GM21529 (cell line): ENCODE measurements at regions not wholly inside any gene's neighbourhood (a gene's known extent, or its start where the extent isn't known, plus 50 kb on each side); places are given as distances from the start of the nearest gene placed in this dataset.

ENCODE experiments used
- ATAC-seq: cut with Tn5 transposase; IDR thresholded peaks from one replicate; pipeline ENCODE4 v1.9.1; 2021; ENCODE audit not compliant: unreplicated experiment

DNA sequence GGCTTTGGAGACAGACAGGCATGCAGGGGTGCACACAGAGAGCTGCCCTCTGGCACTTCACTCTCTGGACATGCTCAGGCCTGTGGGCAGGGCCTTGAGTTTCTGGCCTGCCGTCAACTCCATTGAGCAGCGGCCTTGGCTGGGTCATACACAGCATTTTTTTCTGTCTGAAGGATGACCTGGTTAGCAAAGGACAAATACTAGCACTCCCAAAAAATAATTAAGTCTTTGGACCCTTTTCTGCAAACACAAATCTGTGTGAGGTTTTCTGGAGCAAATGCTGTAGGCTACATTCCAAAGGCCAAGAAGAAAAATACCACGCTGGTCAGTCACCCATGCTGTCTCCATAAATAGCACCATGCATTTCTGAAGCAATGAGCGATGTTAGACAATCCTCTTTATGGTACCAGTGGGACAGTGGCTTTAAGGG, 124.7 kb upstream of the CTAGE1 start:
- no peak for ATAC-seq

DNA sequence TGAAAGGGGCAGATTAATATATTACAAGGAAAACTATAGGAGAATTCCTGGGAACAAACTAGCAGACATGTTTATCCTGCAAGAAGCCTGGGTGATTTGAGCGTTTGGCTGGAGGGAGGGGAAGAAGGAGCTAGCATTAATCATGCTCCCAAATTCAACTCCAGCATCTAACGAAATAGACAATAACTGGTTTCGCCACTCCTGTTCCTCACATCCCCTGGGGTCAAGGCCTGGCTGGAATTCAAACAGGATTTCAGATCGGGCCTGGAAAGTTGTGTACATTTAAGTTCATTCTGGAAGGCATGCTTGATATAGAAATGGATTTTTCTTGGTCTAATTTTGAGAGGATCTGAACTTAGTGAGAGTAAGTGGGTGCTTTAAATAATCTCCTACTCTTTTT, 126.1 kb upstream of the CTAGE1 start:
- ATAC-seq, result no peak

DNA sequence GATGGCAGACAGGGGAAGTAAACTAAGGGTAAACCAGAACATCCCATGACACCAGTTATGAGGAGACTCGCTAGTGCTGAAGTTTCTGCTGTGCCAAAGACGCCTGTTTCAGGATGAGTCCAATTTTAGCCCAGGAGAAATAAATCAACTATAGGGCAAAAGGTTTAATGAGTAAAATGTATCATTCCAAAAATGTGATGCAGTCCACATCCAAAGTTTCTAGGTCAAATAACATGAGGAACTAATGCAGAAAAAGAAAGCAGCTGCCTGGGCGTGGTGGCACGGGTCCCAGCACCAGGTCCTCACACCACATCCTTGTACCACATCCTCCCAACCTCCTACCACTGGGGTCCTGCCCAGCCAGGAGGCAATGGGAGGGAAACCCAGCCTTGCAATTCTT, 126.9 kb upstream of the CTAGE1 start:
- ATAC-seq, result no peak

DNA sequence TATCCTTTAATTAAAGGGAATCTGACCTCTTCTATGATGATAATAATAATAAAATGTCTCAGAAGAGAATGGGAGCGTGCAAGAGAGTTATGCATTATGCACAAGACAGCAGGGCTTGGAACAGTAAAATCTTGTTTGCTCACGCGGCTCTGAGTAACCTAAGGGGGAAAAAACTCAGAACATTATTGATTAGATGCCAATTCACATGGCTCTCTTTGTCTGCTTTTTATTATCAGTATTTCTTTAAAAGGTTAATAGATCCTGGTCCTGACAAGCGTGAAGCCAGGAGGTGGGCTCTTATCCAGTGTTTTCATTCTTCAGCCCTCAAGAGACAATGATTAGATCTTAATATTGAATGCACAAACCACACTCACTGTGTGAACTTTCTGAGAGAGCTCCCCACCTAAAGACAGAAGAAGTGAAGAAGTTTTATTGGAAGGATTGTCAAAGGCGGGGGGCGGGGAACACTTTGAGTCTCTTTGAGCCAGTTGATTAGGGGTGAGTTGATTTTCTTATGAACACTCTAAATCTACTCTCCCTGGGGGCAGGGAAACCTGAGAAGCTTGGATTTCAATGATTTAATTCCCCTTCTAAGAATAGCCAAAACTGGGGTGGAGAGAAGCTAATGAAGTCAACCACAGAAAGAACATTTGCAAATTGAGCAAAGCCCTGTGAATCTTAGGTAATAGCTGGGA, 127.5 kb upstream of the CTAGE1 start:
- no peak for ATAC-seq

DNA sequence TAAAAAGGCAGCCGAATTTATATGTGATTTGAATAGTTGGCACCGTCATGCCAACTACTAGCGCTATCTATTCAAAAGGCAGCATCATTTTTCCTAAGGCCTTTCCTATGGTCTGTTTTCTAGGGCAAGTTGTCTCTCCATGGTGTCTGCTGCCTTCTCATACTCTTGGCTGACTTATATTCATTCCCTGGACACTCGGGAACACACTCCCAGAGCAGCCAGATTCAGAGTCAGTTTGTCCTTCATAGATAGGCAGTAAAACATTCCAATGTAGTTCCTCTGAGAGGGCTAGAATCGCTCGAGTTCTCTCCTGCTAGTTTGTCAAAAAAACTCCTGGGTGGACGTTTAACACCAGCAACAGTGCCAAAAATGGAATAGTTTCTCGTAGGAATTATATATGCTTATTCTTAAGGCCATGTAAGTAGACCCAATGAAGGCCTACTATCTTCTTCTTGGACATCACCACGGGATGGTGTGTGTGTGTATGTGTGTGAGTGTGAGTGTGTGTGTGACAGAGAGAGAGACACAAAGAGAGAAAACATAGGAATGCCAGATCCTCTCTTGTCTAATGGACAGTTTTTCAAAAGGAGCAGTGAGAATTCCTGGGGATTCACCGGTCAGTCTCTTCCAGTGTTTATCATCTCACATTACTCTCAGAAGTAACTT, 129.3 kb upstream of the CTAGE1 start:
- no peak for ATAC-seq

DNA sequence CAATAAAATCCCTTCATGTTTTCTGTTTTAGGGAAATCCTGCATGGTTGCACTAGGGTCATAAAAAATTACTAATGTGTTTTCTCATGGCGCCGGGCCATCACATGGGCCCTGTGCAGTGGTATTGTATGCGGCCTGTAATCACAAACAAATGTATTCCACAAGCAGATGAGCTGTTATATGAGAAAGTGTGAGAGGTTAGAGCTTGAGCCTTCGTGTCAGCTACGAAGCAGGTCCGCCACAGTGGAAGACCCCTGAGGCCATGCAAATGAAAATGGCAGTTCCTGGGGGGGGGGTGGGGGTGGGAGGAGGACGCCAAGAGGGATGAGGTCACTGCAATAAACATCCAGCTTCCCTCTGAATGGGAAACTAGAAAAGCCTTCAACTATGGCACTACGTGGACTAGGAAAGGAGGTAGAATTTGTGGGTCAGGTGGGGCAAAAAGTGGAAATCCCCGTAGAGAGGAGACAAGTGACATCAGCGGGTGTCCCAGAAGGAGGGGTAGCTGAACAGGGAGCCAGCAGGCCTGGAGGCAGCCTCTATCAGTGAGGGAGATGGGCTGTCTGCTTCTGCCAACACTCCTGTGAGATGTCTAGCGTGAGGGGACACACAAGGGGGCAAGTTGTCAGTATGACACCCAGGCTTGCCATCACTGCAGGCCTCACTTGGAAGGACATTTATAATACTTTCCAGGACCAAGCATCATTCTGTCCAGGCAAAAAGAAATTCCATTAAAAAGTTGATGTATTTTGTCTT, 130.3 kb upstream of the CTAGE1 start:
- no peak for ATAC-seq

DNA sequence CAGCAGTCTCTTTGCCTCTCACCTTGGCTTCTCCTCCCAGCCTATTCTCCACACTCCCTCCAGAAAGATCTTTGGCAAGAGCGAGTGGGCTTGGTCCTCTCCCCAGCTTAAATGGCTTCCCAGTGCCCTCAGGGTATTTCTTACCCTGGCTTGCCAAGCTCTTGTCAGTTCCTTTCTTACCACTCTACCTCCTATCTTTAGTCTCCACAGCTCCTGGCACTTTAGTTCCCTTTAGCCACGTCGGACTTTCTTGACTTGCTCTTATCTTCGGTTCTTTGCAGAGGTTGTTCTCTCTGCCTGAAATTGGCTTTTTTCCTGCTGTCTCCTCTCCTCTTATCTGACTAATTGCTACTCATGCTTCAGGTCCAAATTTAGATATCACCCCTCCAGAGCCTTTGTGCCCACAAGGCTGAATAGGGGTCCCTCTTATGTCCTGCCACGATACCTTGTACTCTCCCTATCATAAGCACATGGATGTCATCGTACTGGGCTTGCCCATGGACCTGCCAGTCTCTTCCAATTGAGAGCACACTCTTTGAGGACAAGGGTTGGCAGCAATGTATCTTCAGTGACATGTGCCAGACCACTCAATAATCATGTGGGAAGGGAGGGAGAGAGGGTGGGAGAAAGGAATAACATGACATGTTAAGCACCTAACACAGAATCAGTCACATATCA, 131.7 kb upstream of the CTAGE1 start:
- no peak for ATAC-seq

DNA sequence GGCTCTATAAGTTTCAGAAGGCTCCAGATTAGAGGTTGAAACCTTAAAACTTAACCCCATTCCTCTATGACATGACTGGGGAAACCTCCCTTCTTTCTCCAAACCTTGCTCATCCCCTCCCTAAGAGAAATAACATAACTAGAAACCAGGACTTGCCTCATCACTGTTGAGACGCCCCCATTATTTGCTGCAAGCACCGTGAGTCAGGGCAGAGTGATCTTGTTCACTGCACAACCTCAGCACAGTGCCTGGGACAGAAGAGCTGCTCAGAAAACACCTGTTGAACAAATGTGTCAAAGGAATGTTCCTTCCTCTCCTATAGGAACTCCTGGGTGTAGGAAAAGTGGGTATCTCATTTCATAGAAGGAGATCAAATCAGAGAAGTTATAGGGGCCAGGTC, 132.7 kb upstream of the CTAGE1 start:
- no peak for ATAC-seq

DNA sequence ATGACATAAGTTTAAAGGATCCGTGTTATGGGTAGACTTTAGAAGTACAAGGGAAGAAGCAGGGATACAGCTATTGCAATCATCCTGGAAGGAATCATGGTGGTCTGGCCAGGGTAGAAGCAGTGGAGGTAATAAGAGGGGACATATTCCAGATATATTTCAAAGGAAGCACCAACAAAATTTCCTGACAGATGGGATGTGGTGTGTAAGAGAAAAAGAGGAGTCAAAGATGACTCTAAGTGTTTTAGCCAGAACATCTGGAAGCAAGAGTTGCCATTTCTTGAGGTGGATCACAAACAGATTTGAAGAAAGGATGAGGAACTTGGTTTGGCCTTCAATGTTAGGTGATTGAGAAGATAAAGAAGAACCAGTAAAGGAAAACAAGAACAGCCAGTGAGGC, 133.1 kb upstream of the CTAGE1 start:
- ATAC-seq, result no peak

DNA sequence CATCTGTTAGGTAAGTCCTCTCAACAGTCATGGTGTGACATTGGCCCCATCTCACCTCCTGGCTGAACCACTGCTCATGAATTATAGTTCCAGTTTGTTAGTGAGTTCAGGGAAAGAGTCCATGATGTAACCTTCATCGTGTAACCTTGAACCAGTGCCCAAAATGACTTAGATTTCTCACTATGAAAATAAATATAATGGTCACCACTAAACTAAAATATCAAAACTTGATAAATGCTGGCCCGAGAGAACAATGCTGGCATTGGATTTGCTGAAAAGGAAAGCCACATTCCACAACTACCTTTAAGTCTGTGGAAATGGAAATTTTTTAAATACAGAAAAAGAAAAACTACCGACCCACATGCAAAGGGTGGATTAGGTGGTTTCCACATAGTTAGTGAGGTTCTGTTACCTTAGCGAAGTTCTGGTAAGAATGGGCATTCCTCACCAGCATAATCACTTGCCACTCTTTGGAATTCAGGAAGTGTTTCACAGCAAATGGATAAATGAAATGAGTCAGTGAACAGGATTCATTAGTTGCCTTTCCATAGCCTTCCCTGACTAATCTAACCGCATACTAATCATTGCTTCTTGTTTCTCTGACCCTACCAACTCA, 133.9 kb upstream of the CTAGE1 start:
- no peak for ATAC-seq

DNA sequence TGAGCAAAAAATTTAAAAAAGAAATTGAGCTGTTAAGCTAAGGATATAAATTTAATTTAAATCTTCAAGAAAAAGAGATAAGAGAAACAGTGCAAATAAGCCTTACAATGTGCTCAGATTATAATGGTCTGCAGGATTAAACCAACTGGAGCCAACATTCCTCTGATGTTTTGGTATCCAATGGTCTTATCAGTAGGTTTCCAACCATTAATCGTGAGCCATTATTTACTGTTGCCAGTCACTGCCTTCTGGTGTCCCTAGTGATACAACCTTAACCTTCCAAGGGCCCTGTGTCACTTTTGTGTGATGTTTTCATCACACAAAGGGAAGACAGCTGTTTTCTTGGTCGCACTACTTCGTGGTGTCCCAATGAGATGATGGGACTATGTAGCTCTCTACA, 134.5 kb upstream of the CTAGE1 start:
- no peak for ATAC-seq

DNA sequence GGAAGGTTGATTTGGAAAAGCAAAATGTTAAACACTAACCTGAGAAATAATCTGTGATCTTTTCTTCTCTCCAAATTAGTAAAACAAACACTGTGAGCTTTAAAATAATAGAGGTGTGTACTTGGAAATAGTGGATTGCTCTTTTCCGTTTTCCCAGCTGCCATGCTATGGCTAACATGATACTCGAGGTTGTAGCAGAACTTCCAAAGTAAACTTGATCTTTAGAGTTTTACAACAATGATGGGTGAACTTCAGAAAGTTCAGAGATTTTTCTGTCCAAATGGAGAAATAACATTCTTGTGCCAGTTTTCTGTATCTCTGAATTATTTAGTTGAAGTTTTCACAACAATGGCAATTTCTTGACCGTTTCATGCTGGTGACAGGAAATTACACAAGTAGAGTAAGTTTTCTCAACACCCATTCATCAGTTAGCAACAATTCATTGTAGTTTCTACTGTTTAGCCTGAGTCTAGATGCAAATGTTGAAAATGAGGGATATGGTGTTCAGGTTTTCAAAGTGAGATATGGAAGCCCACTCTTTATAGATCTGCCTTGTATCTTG, 135.3 kb upstream of the CTAGE1 start:
- ATAC-seq, result no peak

DNA sequence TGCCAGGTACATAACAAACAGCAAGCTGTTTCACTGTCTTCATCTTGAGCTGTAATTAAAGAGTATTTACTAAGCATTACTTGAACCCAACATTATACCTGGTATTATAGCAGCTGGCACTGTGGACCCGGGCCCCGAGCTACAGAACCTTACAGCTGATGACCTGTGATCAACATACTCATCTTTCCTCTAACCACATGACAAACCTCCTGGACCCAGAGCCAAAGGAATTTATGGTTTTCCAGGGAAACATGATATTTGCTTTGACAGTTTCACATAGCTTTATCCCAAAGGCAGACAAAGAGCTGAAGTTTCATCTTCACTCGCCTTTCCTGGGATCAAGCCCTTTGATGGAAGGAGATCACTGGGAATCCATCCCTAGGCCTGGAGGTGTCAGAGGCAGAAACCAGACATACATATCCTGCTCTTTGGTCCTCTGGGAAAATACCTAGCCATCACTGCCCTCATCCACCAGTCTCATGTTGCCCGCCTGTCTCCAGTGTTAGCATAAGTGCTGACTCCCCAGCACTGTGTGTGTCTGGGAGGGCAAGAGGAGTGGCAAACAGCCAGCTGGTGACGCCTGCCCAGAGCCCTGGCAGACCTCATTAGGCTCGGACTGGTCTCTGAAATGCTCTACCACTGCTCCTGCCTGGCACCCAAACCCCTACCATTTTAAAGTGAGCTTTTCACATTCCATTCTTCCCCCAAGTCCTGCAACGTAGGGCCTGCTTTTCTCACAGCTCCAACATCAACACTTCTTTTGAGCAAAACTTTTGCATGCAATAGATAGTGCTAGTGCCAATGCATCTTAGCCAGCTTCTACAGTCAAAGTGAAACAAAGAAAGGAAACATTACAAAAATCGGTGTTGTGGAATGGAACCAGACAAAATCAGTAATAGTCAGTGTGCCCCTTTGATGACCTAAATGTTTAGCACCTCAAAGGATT, 138.8 kb upstream of the CTAGE1 start:
- ATAC-seq, result no peak

DNA sequence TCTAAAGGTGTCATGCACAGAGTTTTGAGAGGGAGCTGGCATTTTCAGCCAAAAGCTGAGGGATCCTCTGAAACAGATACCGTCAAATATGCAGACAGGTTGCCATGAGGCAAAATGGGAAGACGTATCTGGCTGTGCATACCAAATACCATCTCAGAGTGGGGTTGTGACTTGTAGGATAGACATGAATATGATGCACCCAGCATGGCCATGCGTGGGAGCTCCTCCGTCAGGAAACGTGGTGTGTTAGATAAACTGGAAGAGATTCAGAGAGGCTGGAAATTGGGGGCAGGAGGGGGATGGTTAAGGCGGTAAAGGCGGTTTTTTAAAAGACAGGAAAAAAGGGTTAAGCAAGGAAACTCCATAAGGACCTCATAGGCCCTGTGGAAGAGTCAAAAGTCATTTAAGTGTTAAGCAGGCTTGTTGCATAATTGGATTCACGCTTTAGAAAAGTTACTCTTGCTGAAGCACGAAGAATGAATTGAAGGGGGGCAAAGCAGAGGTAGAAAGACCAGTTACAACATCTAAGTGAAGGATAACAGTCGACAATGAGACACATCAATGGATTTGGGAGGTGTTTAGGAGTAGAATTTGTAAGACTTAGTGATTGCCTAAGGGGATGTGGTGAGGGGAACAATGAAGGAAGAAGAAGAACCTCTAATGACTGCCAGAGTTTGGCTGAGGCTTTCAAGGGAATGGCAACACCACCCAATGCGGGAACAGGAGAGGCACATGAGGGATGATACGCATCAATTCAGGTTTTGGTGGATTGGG, 139.6 kb upstream of the CTAGE1 start:
- ATAC-seq, result no peak

DNA sequence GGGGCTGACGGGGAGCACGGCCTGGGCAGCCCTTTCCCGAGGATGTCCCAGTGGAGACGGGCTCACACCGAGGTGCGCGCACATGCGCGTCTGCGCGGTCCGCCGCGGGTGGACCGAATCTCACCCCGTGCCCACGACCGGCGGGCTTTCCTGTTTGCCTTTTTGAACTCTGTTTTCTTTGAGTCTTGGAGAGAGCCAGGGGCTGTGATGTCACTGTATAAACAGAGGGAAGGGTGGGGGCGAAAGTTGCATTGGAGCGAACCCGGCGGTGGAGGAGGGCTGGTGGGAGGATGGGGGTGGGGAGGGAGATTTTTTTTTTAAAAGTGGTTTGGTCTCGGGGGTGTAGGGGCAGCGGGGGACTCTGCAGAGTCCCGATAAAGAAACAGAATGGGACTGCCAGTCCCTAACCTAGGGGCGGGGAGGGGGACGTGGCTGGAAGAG, 141.2 kb upstream of the CTAGE1 start:
- no peak for ATAC-seq

DNA sequence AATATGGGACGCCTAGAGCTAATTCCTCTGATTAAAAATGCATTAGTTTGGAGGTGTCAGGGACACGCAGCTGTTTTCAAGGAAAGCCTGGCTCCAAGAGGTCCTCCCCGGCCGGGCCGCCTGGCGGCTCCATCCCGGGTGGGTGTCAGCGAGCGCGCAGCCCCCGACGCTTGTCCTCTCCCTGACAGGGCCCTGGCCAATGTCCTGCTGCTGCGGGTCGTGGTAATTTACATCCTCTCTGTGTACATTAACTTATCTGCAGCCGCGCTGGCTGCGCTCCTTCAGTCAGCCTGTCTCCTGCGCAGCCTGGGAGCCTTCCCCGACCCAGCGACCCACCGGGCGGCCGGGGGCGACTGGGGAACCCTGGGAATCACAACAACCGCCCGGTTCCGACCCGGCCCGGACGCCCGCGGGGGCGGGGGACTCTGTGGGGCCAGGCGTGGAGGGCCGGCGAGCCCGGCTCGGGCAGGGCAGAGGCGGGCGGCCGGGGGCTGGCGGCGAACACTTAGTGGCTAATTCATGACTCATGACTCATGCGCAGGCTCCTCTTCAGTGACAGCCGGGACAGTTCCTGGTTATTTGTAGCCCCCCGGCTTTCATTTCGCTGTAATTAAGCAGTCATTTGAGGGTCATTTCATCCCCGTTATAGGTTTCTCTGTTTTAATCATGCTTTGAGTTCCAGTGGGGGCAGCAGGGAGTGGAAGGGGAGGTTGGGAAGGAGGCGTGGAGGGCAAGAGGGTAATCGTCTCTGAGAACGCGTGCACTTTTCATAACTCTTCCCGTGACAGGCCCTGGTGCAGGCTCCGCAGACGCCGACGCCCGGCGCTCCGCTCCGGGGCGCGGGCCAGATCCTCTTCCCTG, 141.9 kb upstream of the CTAGE1 start:
- no peak for ATAC-seq

DNA sequence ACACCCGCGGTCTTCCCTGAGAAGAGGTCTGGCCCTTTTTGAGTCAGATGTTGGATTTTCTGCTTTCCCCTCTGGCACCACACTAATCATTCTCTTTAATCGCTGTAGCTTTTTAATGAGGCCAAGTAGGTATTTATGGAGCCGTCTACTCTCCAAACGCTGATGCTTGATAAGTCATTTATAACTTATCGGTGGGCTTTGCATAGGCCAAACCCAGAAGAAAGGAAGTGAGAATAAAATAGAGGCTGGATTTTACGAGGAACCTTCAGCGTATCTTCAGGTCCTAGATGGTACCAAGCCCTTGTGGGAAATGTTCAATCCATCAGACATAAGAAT, 142.5 kb upstream of the CTAGE1 start:
- ATAC-seq, result no peak

DNA sequence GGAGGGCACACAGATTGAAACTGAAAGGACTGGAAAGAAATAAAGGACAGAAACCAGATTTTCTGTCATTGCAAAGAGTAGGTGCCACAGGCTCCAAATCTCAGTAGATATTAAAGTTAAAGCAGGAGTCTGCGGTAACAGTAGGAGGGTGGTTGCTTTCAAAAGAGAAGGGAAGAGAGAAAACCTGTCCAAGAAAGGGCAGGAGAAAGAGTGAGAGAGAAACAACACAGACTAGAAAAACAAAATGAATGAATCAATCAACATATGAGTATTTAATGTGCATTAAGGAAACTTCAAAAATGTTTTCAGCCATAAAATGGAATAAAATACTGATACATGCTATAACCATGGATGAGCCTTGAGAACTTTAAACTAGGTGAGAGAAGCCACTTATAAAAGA, 143.1 kb upstream of the CTAGE1 start:
- ATAC-seq, result no peak
